Stimulated activated naive CD8-positive, alpha-beta T cell treated with anti-CD3 and anti-CD28 coated beads, Interleukin-15, amount 100 ng/mL, for 72 hours (primary cell): ENCODE measurements at regions not wholly inside any gene's neighbourhood (a gene's known extent, or its start where the extent isn't known, plus 50 kb on each side); places are given as distances from the start of the nearest gene placed in this dataset.

Experiments
- ATAC-seq: fragments of 150-1000 bp; cut with Tn5 transposase; 2 replicates; pipeline ENCODE4 v1.10.0; 2021; ENCODE audit warnings: mild to moderate bottlenecking, moderate library complexity
- DNase-seq, 2 donors: peaks; one replicate each; pipeline ENCODE4 v3.0.0; 2021 to 2022
- H3K27ac Mint-ChIP-seq, 2 donors: one replicate each; pipeline ENCODE4 v1.8.0; 2022; ENCODE audit warnings: mild to moderate bottlenecking in 2 of 2, mixed read lengths in 2 of 2, moderate library complexity in 2 of 2
- H3K27me3 Mint-ChIP-seq: one replicate; pipeline ENCODE4 v1.8.0; 2022; ENCODE audit warnings: mixed read lengths
- H3K4me1 Mint-ChIP-seq: one replicate; pipeline ENCODE4 v1.8.0; 2022; ENCODE audit warnings: mild to moderate bottlenecking, mixed read lengths
- H3K4me3 Mint-ChIP-seq, 2 donors: one replicate each; pipeline ENCODE4 v1.8.0; 2022; ENCODE audit warnings: mild to moderate bottlenecking in 2 of 2, mixed read lengths in 2 of 2, moderate library complexity in 1 of 2
- H3K9me3 Mint-ChIP-seq, 2 donors: one replicate each; pipeline ENCODE4 v1.8.0; 2022; ENCODE audit warnings: mixed read lengths in 2 of 2

DNA sequence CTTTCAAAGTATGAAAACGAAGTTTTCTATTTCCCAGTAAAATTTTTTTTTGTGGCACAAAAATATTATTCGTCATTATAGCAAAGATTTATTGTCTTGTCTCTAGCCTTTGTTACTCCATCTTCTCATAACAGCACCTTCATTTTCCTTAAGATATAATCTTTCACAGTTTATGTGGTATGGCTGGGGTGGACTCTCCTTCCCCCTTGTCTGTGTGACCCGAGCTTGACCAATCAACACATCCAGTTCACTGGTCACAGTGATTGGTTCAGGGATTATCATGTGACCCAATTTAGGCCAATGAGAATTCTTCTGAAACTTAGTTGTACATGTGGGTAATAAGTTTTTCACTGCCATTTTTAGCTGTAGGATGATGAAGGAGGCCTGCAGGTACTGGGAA lies 71.2 kb upstream of the DCBLD2 start:
- H3K4me1 Mint-ChIP-seq: peaks cover 9% of the 10 kb centered on the region
- no peak overlapping the region for H3K4me3 Mint-ChIP-seq
- DNase-seq (no peak), ATAC-seq (no peak)
- H3K27ac Mint-ChIP-seq: no peak overlapping the region
- peaks cover 7% of the 10 kb centered on the region for H3K27me3 Mint-ChIP-seq
- peaks cover 0 to 7% of the 10 kb centered on the region in 2 donors for H3K9me3 Mint-ChIP-seq

GRCh38 chr3:98972155-98972554 lies 70.7 kb upstream of the DCBLD2 start:
- no peak for ATAC-seq
- no peak overlapping the region for H3K27ac Mint-ChIP-seq
- DNase-seq: no peak
- H3K4me1 Mint-ChIP-seq: peaks cover 7% of the 10 kb centered on the region
- H3K27me3 Mint-ChIP-seq: peaks cover 11% of the 10 kb centered on the region
- H3K9me3 Mint-ChIP-seq: peaks cover 0 to 7% of the 10 kb centered on the region in 2 donors
- H3K4me3 Mint-ChIP-seq: no peak overlapping the region

DNA sequence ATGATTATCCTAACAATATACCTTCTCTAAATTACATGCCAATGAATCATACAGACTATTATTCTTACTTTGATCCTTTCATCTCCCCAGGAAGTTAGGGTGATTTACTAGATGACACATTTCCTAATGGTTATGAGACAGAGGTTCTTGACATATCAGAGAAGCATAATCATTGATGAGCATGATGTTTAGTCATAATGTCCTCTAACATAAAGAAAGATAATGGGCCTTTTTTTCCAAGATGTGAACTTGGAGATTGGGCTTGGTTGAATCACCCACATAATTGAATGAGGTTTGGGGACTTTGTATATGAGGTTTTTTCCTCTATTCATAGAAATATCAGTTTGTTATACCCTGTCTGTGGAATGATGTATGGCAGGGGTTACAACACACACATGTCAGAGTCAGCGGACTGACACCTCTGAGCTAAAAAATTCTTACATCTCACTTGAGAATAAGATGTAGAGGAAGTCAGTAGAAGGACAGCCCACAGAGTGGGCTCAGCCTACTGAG lies 69.7 kb upstream of the DCBLD2 start:
- Mint-ChIP-seq H3K27me3 (peaks cover 11% of the 10 kb centered on the region), H3K9me3 (peaks cover 0 to 7% of the 10 kb centered on the region in 2 donors), H3K4me3 (no peak overlapping the region), H3K27ac (no peak overlapping the region), H3K4me1 (peaks cover 7% of the 10 kb centered on the region)
- no peak for DNase-seq
- ATAC-seq: peak; percentile 79

- Mint-ChIP-seq H3K9me3 (peaks cover 0 to 7% of the 10 kb centered on the region in 2 donors), H3K27ac (no peak overlapping the region), H3K4me3 (no peak overlapping the region), H3K4me1 (peaks cover 7% of the 10 kb centered on the region), H3K27me3 (peaks cover 11% of the 10 kb centered on the region)
- no peak for ATAC-seq
- no peak for DNase-seq
Measured at GRCh38 chr3:98969295-98969694, 67.8 kb upstream of the DCBLD2 start.

- no peak overlapping the region for H3K4me3 Mint-ChIP-seq
- peaks cover 11% of the 10 kb centered on the region for H3K27me3 Mint-ChIP-seq
- peaks cover 7% of the 10 kb centered on the region for H3K4me1 Mint-ChIP-seq
- no peak for ATAC-seq
- no peak overlapping the region for H3K27ac Mint-ChIP-seq
- peaks cover 0 to 7% of the 10 kb centered on the region in 2 donors for H3K9me3 Mint-ChIP-seq
- no peak for DNase-seq
Measured at GRCh38 chr3:98968824-98969223, 67.3 kb upstream of the DCBLD2 start.

DNA sequence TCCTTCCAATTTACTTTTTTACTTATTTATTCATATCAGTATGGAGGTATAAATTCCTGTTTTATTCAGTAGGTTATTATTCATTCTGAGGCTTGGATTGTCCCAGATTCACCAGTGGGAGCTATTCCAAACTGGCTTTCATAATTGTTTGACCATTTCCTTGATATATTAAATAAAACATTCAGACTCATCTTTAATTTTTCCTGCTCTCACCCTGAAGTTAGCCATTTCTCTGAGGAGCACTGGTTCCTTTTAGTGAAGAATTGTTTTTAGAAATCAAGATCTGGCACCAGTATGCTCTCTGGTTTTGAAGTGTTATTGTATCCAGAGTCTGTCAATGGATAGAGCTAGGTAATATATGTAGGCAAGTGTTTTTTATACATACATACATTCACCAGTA lies 66.9 kb upstream of the DCBLD2 start:
- no peak overlapping the region for H3K27ac Mint-ChIP-seq
- peaks cover 11% of the 10 kb centered on the region for H3K27me3 Mint-ChIP-seq
- H3K4me3 Mint-ChIP-seq: no peak overlapping the region

GRCh38 chr3:98967758-98968157 lies 66.3 kb upstream of the DCBLD2 start:
- Mint-ChIP-seq H3K4me1 (peaks cover 7% of the 10 kb centered on the region), H3K27ac (no peak overlapping the region), H3K27me3 (peaks cover 14% of the 10 kb centered on the region), H3K9me3 (peaks cover 0 to 2% of the 10 kb centered on the region in 2 donors), H3K4me3 (no peak overlapping the region)
- DNase-seq: no peak
- no peak for ATAC-seq

More for the DNA sequence above, 66.9 kb upstream of the DCBLD2 start:
- peaks cover 0 to 7% of the 10 kb centered on the region in 2 donors for H3K9me3 Mint-ChIP-seq
- ATAC-seq (no peak), DNase-seq (no peak)
- peaks cover 7% of the 10 kb centered on the region for H3K4me1 Mint-ChIP-seq

DNA sequence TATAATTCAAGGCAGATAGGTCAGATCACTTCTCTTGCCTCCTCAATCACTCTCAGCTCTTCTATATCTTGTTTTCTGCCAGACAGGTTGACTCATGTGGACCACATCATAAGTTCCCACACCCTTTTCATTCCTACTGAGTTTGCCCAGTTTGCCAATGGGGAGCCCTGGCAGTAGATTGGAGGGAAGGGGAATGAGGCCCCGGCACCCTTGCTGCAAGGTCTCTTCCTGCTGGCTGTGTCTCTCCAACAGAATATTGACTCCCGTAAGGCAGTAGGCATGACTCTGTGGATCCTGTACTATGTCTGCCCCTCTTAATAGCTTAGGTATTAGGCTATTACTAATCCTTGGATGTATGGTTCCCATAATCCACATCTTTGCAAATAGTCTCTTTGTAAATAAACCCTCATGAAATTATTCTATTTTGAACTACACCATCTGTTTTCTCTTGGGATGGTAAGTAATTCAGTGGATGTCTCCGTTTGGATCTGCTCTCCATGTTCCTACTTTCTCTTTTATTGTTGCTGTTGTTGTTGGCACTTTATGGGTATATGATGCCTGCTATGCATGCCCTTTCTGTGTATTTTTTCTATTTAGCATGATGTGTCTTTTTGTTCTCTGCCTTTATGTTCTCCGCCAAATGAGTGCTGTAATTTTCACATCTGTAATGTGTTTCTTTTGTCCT lies 65.5 kb upstream of the DCBLD2 start:
- Mint-ChIP-seq H3K4me3 (no peak overlapping the region), H3K27ac (no peak overlapping the region), H3K4me1 (peaks cover 7% of the 10 kb centered on the region), H3K27me3 (peaks cover 12% of the 10 kb centered on the region), H3K9me3 (no peaks in the 10 kb centered on the region)
- ATAC-seq (no peak), DNase-seq (no peak)

GRCh38 chr3:98966434-98966833 lies 64.9 kb upstream of the DCBLD2 start:
- peaks cover 5% of the 10 kb centered on the region for H3K4me1 Mint-ChIP-seq
- H3K27ac Mint-ChIP-seq: no peak overlapping the region
- no peaks in the 10 kb centered on the region for H3K9me3 Mint-ChIP-seq
- DNase-seq (no peak), ATAC-seq (no peak)
- H3K4me3 Mint-ChIP-seq: no peak overlapping the region
- H3K27me3 Mint-ChIP-seq: peaks cover 12% of the 10 kb centered on the region

GRCh38 chr3:98964784-98965183 lies 63.3 kb upstream of the DCBLD2 start:
- DNase-seq (no peak), ATAC-seq (no peak)
- Mint-ChIP-seq H3K4me1 (no peaks in the 10 kb centered on the region), H3K27ac (no peak overlapping the region), H3K9me3 (no peaks in the 10 kb centered on the region), H3K4me3 (no peak overlapping the region), H3K27me3 (peaks cover 12% of the 10 kb centered on the region)

- no peak for DNase-seq
- Mint-ChIP-seq H3K9me3 (no peaks in the 10 kb centered on the region), H3K4me3 (no peak overlapping the region), H3K4me1 (no peaks in the 10 kb centered on the region), H3K27ac (no peak overlapping the region), H3K27me3 (peaks cover 12% of the 10 kb centered on the region)
- ATAC-seq: no peak
Measured at GRCh38 chr3:98963546-98963945, 62.1 kb upstream of the DCBLD2 start.

- H3K27ac Mint-ChIP-seq: no peak overlapping the region
- no peaks in the 10 kb centered on the region for H3K4me1 Mint-ChIP-seq
- peaks cover 12% of the 10 kb centered on the region for H3K27me3 Mint-ChIP-seq
- DNase-seq: no peak
- no peak for ATAC-seq
- no peak overlapping the region for H3K4me3 Mint-ChIP-seq
- no peaks in the 10 kb centered on the region for H3K9me3 Mint-ChIP-seq
Measured at GRCh38 chr3:98962951-98963350, 61.5 kb upstream of the DCBLD2 start.

DNA sequence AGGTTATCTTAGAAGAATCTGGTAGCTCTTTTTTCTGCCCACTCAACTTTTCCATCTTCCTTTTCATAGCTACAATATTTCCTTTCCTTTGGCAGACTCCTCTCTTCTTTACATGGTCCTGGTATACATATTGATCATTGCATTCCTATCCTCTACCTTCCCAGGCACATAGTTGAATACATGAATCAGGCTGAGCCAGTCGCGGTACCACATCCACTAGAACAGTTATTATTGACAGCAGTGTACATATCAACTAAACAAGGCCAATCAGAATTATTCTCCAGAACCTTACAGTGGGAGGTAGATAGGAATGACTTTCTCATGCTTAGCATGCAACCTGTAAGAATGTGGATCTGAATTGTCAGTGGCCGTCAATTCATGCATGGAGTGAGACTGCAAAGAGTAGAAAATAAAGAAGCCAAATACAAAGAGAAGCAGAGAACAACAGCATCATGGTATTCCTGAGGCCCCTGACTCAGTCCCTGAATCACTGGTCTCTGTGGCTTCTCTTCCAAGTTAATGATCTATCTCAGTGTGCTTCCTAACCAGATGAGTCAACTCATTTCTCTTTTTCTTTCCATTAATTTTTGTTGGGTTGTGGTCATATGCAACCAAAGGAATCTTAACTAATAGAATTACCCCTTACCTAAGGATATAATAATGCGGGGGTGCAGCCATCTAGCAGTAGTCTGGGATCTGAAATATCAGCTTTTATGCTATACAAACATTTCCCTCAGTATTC lies 60.9 kb upstream of the DCBLD2 start:
- ATAC-seq: no peak
- no peak overlapping the region for H3K4me3 Mint-ChIP-seq
- DNase-seq: no peak
- H3K4me1 Mint-ChIP-seq: no peaks in the 10 kb centered on the region
- H3K27ac Mint-ChIP-seq: no peak overlapping the region
- peaks cover 9% of the 10 kb centered on the region for H3K27me3 Mint-ChIP-seq
- H3K9me3 Mint-ChIP-seq: no peaks in the 10 kb centered on the region

DNA sequence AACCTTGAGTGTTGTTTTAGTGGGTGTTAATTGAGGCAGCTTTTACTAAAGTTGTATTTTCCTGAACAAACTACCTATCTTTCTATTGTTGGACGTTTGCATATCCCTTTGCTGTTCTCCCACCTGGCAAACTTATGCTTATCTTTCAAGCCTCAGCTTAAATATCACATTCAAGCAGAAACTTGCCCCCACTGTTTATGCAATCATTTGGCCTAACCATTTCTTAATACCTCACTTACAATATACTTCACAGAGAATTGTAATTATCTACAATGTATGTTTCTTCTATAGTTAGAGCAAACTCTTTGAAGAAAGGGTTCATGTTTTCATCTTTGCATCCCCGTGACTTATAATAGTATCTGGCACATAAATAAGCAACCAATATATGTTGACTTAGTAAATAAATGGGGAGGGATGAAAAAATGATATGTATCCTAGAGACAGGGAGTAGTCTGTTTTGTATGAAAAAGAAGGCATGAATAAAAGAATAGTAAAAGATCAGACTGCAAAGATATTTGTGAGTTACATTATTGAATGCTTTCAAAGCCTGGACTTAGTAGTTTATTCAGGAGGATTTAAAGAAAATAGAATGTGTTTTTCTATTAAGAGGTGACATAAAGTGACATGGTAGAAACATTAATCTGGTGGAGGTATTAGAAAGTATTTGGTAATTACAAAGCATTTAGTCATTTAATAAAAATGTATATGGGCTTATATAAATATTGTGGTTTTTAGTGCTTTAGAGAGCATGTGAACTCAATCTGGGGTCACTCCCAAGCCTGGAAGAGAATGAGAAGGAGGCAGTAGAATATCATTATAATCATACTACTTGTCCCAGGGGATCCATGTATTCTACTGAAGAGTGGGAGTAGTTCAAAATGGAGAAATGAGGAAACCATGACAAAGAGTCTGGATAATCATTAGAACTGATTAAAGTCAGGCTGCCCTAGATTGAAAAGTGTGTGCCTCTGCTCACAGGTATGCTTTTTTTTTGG lies 60.0 kb upstream of the DCBLD2 start:
- H3K4me3 Mint-ChIP-seq: no peak overlapping the region
- no peaks in the 10 kb centered on the region for H3K9me3 Mint-ChIP-seq
- DNase-seq (no peak), ATAC-seq (no peak)
- H3K27ac Mint-ChIP-seq: no peak overlapping the region
- peaks cover 7% of the 10 kb centered on the region for H3K27me3 Mint-ChIP-seq
- no peaks in the 10 kb centered on the region for H3K4me1 Mint-ChIP-seq

DNA sequence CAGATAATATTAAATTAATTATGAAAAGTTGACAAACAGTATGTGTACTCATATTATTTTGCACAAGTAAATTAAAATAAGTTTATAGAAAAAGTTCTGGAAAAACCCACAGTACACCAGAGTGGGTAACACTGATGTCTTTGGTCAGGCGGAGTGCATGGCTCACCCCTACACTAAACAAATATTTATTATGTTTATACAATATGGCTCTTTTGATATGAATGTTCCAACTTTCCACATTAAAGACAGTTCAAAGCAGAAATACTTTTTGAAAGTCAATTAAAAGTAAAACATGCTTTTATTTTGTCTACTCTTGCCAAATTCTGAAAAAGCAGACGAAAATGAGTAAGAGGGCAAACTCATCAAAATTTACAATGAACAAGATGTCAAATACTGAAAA lies 56.2 kb upstream of the DCBLD2 start:
- no peaks in the 10 kb centered on the region for H3K9me3 Mint-ChIP-seq
- H3K4me1 Mint-ChIP-seq: no peaks in the 10 kb centered on the region
- no peak for DNase-seq
- peaks cover 11% of the 10 kb centered on the region for H3K27me3 Mint-ChIP-seq
- no peak overlapping the region for H3K27ac Mint-ChIP-seq
- H3K4me3 Mint-ChIP-seq: no peak overlapping the region
- ATAC-seq: no peak
